Caki2 (cell line): ENCODE measurements at regions not wholly inside any gene's neighbourhood (a gene's known extent, or its start where the extent isn't known, plus 50 kb on each side); places are given as distances from the start of the nearest gene placed in this dataset.

Experiments
- DNase-seq: peaks from one replicate; pipeline ENCODE4 v3.0.0-alpha.2; 2015; ENCODE audit warnings: low read depth
- in situ Hi-C: cut with HindIII; loops from 2 replicates; pipeline ENCODE4 v1.10.0; 2016; ENCODE audit warnings: low sequenced_read_pairs, low pct_unique_long_range_greater_than_20kb, mixed read lengths

GRCh38 chr7:48703466-48703865 lies 220.9 kb upstream of the CDC14C start:
- no peak for DNase-seq
- in situ Hi-C loops, result no loop called here

GRCh38 chr7:48708122-48708521 lies 216.2 kb upstream of the CDC14C start:
- no peak for DNase-seq
- in situ Hi-C loops, result no loop called here

GRCh38 chr7:48708635-48709034 lies 215.7 kb upstream of the CDC14C start:
- DNase-seq, result no peak
- in situ Hi-C loops, result no loop called here

- in situ Hi-C loops, result no loop called here
- no peak for DNase-seq
These were observed 213.4 kb upstream of the CDC14C start for GRCh38 chr7:48710995-48711394.

- peak; percentile 14 for DNase-seq
- in situ Hi-C loops, result no loop called here
These were observed 205.5 kb upstream of the CDC14C start for GRCh38 chr7:48718731-48719378.

GRCh38 chr7:48728799-48729198 lies 195.5 kb upstream of the CDC14C start:
- in situ Hi-C loops, result no loop called here
- DNase-seq, result no peak

- in situ Hi-C loops, result no loop called here
- DNase-seq, result no peak
These were observed 189.5 kb upstream of the CDC14C start for GRCh38 chr7:48734695-48735406.

GRCh38 chr7:48741545-48741944 lies 182.8 kb upstream of the CDC14C start:
- in situ Hi-C loops, result no loop called here

GRCh38 chr7:48742079-48742798 lies 182.1 kb upstream of the CDC14C start:
- no peak for DNase-seq
- in situ Hi-C loops, result no loop called here

More at GRCh38 chr7:48741545-48741944, 182.8 kb upstream of the CDC14C start:
- no peak for DNase-seq

- in situ Hi-C loops, result no loop called here
- DNase-seq, result no peak
These were observed 176.1 kb upstream of the CDC14C start for GRCh38 chr7:48748081-48748833.

GRCh38 chr7:48755061-48755555 lies 169.2 kb upstream of the CDC14C start:
- DNase-seq, result no peak
- in situ Hi-C loops, result no loop called here

GRCh38 chr7:48759431-48760080 lies 164.8 kb upstream of the CDC14C start:
- no peak for DNase-seq
- in situ Hi-C loops, result no loop called here

GRCh38 chr7:48760528-48761265 lies 163.7 kb upstream of the CDC14C start:
- DNase-seq, result no peak
- in situ Hi-C loops, result no loop called here

GRCh38 chr7:48780862-48781261 lies 143.5 kb upstream of the CDC14C start:
- in situ Hi-C loops, result no loop called here

GRCh38 chr7:48781752-48782151 lies 142.6 kb upstream of the CDC14C start:
- DNase-seq, result no peak
- in situ Hi-C loops, result no loop called here

More at GRCh38 chr7:48780862-48781261, 143.5 kb upstream of the CDC14C start:
- no peak for DNase-seq

GRCh38 chr7:48782511-48782910 lies 141.8 kb upstream of the CDC14C start:
- in situ Hi-C loops, result no loop called here
- DNase-seq, result no peak

GRCh38 chr7:48786951-48787350 lies 137.4 kb upstream of the CDC14C start:
- in situ Hi-C loops, result no loop called here

More at GRCh38 chr7:48786951-48787350, 137.4 kb upstream of the CDC14C start:
- peak; percentile 4 for DNase-seq
